K562 (cell line): ENCODE measurements at regions not wholly inside any gene's neighbourhood (a gene's known extent, or its start where the extent isn't known, plus 50 kb on each side); places are given as distances from the start of the nearest gene placed in this dataset.

ENCODE experiments used
- CHD1 ChIP-seq: fragments of 200-600 bp; sonication (generic); IDR thresholded peaks from one replicate; pipeline ENCODE4 v1.6.1; 2012; ENCODE audit warnings: mild to moderate bottlenecking, moderate library complexity, low read length, inconsistent platforms
- EGR1 ChIP-seq: fragments of 450-650 bp; conservative IDR thresholded peaks from 2 replicates; pipeline ENCODE4 v1.6.1; 2017; ENCODE audit warnings: mild to moderate bottlenecking
- EP300 ChIP-seq: IDR thresholded peaks from 2 replicates; pipeline ENCODE4 v1.6.1; 2012; ENCODE audit warnings: low read length, improper control_type of control experiment
- ETS2 ChIP-seq: IDR thresholded peaks from 2 replicates; pipeline ENCODE4 v1.6.1; 2016; ENCODE audit warnings: borderline replicate concordance, missing genetic modification characterization, mild to moderate bottlenecking, moderate library complexity, missing compliant biosample characterization; ENCODE audit not compliant: poor library complexity, severe bottlenecking
- EZH2 ChIP-seq: IDR thresholded peaks from 2 replicates; pipeline ENCODE4 v1.6.1; 2012; ENCODE audit warnings: low read depth, mild to moderate bottlenecking, inconsistent platforms, low read length, borderline replicate concordance
- GABPB1 ChIP-seq: sonication (generic); formaldehyde crosslinking; IDR thresholded peaks from 2 replicates; pipeline ENCODE4 v1.8.0; 2022; ENCODE audit warnings: mild to moderate bottlenecking, missing genetic modification reagents
- GMEB1 ChIP-seq: fragments of 250-450 bp; sonication (Bioruptor Pico); IDR thresholded peaks from 2 replicates; pipeline ENCODE4 v1.4.0; 2020; ENCODE audit warnings: mild to moderate bottlenecking
- MAZ ChIP-seq, 2 experiments: fragments of 450-650 bp in 1 of 2; sonication (generic) in 1 of 2; formaldehyde crosslinking; IDR thresholded peaks in 1 of 2; conservative IDR thresholded peaks in 1 of 2; 2 replicates each; pipeline versions ENCODE4 v1.4.0 to v1.5.0; 2020; ENCODE audit warnings: mild to moderate bottlenecking in 1 of 2, missing genetic modification reagents in 1 of 2
- MYC ChIP-seq, 2 experiments: fragments of 250-450 bp in 1 of 2; sonication (Bioruptor Pico) in 1 of 2; IDR thresholded peaks; 2 replicates each; pipeline versions ENCODE4 v1.5.1 to v1.6.1; 2012 to 2021; ENCODE audit warnings: low read depth in 2 of 2, borderline replicate concordance in 1 of 2, improper control_type of control experiment in 1 of 2, low read length in 1 of 2, mild to moderate bottlenecking in 1 of 2, moderate library complexity in 1 of 2
- POLR2A ChIP-seq: fragments of 450-650 bp; conservative IDR thresholded peaks from 2 replicates; pipeline ENCODE4 v1.6.1; 2016
- POLR2AphosphoS5 ChIP-seq: IDR thresholded peaks from 2 replicates; pipeline ENCODE4 v1.6.1; 2011; ENCODE audit warnings: mild to moderate bottlenecking, low read depth, low read length, moderate library complexity; ENCODE audit not compliant: control insufficient read depth, insufficient read depth
- TF ChIP-seq, protein P1 (sequence below), 2 experiments: fragments of 450-650 bp in 1 of 2; sonication (generic) in 1 of 2; formaldehyde crosslinking; conservative IDR thresholded peaks; 2 replicates each; pipeline versions ENCODE4 v1.4.0 to v1.8.1; 2020 to 2022; ENCODE audit warnings: mild to moderate bottlenecking in 1 of 2, missing genetic modification reagents in 1 of 2
- TF ChIP-seq, protein P2 (sequence below), 3 experiments: IDR thresholded peaks in 2 of 3; conservative IDR thresholded peaks in 1 of 3; 2 replicates each; pipeline ENCODE4 v1.5.1; 2011 to 2012; ENCODE audit warnings: low read length in 3 of 3, mild to moderate bottlenecking in 3 of 3, control low read depth in 2 of 3, improper control_type of control experiment in 1 of 3, inconsistent platforms in 1 of 3, low read depth in 1 of 3, mixed read lengths in 1 of 3, moderate library complexity in 1 of 3; ENCODE audit not compliant: insufficient read depth in 2 of 3

- TF ChIP-seq, protein P1, sequence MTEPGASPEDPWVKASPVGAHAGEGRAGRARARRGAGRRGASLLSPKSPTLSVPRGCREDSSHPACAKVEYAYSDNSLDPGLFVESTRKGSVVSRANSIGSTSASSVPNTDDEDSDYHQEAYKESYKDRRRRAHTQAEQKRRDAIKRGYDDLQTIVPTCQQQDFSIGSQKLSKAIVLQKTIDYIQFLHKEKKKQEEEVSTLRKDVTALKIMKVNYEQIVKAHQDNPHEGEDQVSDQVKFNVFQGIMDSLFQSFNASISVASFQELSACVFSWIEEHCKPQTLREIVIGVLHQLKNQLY (CRISPR knock-in tag; conservative IDR thresholded peaks at IDR 0.05), result no peak
- TF ChIP-seq CHD1 (no peak), POLR2A (no peak), EGR1 (no peak), ETS2 (no peak), MAZ (CRISPR knock-in tag; conservative IDR thresholded peaks at IDR 0.05 in 1 of 2, IDR thresholded peaks at IDR 0.05 in 1 of 2) (no peak), MYC (IDR thresholded peaks at IDR 0.05; ENCODE audit: low read depth, low read length) (no peak), MYC (CRISPR knock-in tag; IDR thresholded peaks at IDR 0.05; ENCODE audit: borderline replicate concordance, low read depth) (no peak), EP300 (no peak), EZH2 (no peak), POLR2AphosphoS5 (no peak), GMEB1 (no peak), GABPB1 (CRISPR knock-in tag) (no peak)
- TF ChIP-seq, protein P2, sequence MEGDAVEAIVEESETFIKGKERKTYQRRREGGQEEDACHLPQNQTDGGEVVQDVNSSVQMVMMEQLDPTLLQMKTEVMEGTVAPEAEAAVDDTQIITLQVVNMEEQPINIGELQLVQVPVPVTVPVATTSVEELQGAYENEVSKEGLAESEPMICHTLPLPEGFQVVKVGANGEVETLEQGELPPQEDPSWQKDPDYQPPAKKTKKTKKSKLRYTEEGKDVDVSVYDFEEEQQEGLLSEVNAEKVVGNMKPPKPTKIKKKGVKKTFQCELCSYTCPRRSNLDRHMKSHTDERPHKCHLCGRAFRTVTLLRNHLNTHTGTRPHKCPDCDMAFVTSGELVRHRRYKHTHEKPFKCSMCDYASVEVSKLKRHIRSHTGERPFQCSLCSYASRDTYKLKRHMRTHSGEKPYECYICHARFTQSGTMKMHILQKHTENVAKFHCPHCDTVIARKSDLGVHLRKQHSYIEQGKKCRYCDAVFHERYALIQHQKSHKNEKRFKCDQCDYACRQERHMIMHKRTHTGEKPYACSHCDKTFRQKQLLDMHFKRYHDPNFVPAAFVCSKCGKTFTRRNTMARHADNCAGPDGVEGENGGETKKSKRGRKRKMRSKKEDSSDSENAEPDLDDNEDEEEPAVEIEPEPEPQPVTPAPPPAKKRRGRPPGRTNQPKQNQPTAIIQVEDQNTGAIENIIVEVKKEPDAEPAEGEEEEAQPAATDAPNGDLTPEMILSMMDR (IDR thresholded peaks at IDR 0.05 in 2 of 3, conservative IDR thresholded peaks at IDR 0.05 in 1 of 3; ENCODE audit: insufficient read depth in 2 of 3, low read depth in 1 of 3, low read length in 3 of 3), result no peak
Measured at GRCh38 chr1:82323144-82323841, 522.6 kb downstream of the ADGRL2 start.
